ENCODE measurements at regions not wholly inside any gene's neighbourhood (a gene's known extent, or its start where the extent isn't known, plus 50 kb on each side); places are given as distances from the start of the nearest gene placed in this dataset.

GRCh38 chr12:24398605-24399004, 449.1 kb upstream of the SOX5 start:
- Histone ChIP-seq H3K36me3 (ENCODE audit: control insufficient read depth, insufficient read depth, low read length) (no peaks in the 10 kb centered on the region), H3K4me3 (ENCODE audit: low read length) (no peak overlapping the region), H3K27ac (ENCODE audit: low read depth, low read length) (no peak overlapping the region), H3K9ac (ENCODE audit: low read length) (no peak overlapping the region), H3K4me1 (ENCODE audit: control insufficient read depth, insufficient read depth, low read length) (no peaks in the 10 kb centered on the region), H3K27me3 (ENCODE audit: control insufficient read depth, insufficient read depth, low read length) (no peaks in the 10 kb centered on the region)

DNA sequence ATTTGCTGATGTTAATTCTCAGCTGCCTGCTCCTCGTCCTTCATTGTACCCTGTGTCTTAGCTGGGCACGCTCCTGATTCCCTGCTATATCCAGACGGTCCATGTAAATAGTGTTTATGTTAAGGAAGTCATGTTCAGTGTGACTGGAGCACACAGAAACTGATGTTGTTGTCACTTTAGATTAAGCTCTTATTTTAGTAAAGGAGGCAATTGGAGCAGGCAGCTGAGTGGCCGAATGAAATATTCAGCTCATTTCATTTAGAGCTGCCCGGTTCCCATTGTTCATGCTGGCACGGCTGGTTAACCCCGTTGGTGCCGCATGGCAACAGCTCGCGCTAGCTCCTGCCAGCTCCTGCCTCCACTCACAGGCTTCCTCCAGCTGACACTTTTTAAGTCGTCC, 446.8 kb upstream of the SOX5 start:
- H3K27ac ChIP-seq (ENCODE audit: low read depth, low read length) = no peak overlapping the region
- H3K9ac ChIP-seq (ENCODE audit: low read length) = no peak overlapping the region
- H3K4me3 ChIP-seq (ENCODE audit: low read length) = no peak overlapping the region
- H3K36me3 ChIP-seq (ENCODE audit: control insufficient read depth, insufficient read depth, low read length) = no peaks in the 10 kb centered on the region
- H3K27me3 ChIP-seq (ENCODE audit: control insufficient read depth, insufficient read depth, low read length) = no peaks in the 10 kb centered on the region
- no peaks in the 10 kb centered on the region for H3K4me1 ChIP-seq (ENCODE audit: control insufficient read depth, insufficient read depth, low read length)

GRCh38 chr12:24394246-24394645, 444.8 kb upstream of the SOX5 start:
- Histone ChIP-seq H3K4me3 (ENCODE audit: low read length) (no peak overlapping the region), H3K4me1 (ENCODE audit: control insufficient read depth, insufficient read depth, low read length) (no peaks in the 10 kb centered on the region), H3K36me3 (ENCODE audit: control insufficient read depth, insufficient read depth, low read length) (no peaks in the 10 kb centered on the region), H3K9ac (ENCODE audit: low read length) (no peak overlapping the region), H3K27me3 (ENCODE audit: control insufficient read depth, insufficient read depth, low read length) (no peaks in the 10 kb centered on the region), H3K27ac (ENCODE audit: low read depth, low read length) (no peak overlapping the region)

GRCh38 chr12:24393071-24393470, 443.6 kb upstream of the SOX5 start:
- Histone ChIP-seq H3K36me3 (ENCODE audit: control insufficient read depth, insufficient read depth, low read length) (no peaks in the 10 kb centered on the region), H3K9ac (ENCODE audit: low read length) (no peak overlapping the region), H3K4me3 (ENCODE audit: low read length) (no peak overlapping the region), H3K27me3 (ENCODE audit: control insufficient read depth, insufficient read depth, low read length) (no peaks in the 10 kb centered on the region), H3K27ac (ENCODE audit: low read depth, low read length) (no peak overlapping the region), H3K4me1 (ENCODE audit: control insufficient read depth, insufficient read depth, low read length) (no peaks in the 10 kb centered on the region)

- Histone ChIP-seq H3K4me3 (ENCODE audit: low read length) (no peak overlapping the region), H3K9ac (ENCODE audit: low read length) (no peak overlapping the region), H3K4me1 (ENCODE audit: control insufficient read depth, insufficient read depth, low read length) (no peaks in the 10 kb centered on the region), H3K27me3 (ENCODE audit: control insufficient read depth, insufficient read depth, low read length) (no peaks in the 10 kb centered on the region), H3K27ac (ENCODE audit: low read depth, low read length) (no peak overlapping the region), H3K36me3 (ENCODE audit: control insufficient read depth, insufficient read depth, low read length) (no peaks in the 10 kb centered on the region)
Observed at GRCh38 chr12:24389394-24389793, 439.9 kb upstream of the SOX5 start.

- Histone ChIP-seq H3K36me3 (ENCODE audit: control insufficient read depth, insufficient read depth, low read length) (no peaks in the 10 kb centered on the region), H3K9ac (ENCODE audit: low read length) (no peak overlapping the region), H3K4me3 (ENCODE audit: low read length) (no peak overlapping the region), H3K4me1 (ENCODE audit: control insufficient read depth, insufficient read depth, low read length) (no peaks in the 10 kb centered on the region), H3K27ac (ENCODE audit: low read depth, low read length) (no peak overlapping the region), H3K27me3 (ENCODE audit: control insufficient read depth, insufficient read depth, low read length) (no peaks in the 10 kb centered on the region)
Observed at GRCh38 chr12:24387381-24387780, 437.9 kb upstream of the SOX5 start.

DNA sequence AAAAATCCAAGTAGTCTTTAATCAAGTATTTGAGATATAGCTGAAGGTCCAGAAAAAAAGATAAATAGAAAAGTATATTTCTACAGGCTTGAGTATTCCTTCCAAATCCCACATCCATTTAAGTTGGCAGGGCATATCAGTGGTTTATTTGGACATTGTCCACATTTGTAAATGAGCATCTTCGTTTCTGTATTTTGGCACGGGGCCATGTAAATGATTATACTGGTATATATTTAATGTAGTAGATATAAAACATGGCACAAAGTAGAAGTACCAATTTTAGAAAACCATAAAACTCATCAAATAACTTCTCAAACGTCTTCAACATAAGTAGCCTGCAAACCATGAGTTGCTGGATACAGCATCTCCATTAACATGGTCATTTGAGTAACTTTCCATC, 437.4 kb upstream of the SOX5 start:
- Histone ChIP-seq H3K4me3 (ENCODE audit: low read length) (no peak overlapping the region), H3K36me3 (ENCODE audit: control insufficient read depth, insufficient read depth, low read length) (no peaks in the 10 kb centered on the region), H3K27me3 (ENCODE audit: control insufficient read depth, insufficient read depth, low read length) (no peaks in the 10 kb centered on the region), H3K4me1 (ENCODE audit: control insufficient read depth, insufficient read depth, low read length) (no peaks in the 10 kb centered on the region), H3K27ac (ENCODE audit: low read depth, low read length) (no peak overlapping the region), H3K9ac (ENCODE audit: low read length) (no peak overlapping the region)

GRCh38 chr12:24381790-24382189, 432.3 kb upstream of the SOX5 start:
- Histone ChIP-seq H3K27ac (ENCODE audit: low read depth, low read length) (no peak overlapping the region), H3K4me1 (ENCODE audit: control insufficient read depth, insufficient read depth, low read length) (no peaks in the 10 kb centered on the region), H3K9ac (ENCODE audit: low read length) (no peak overlapping the region), H3K27me3 (ENCODE audit: control insufficient read depth, insufficient read depth, low read length) (no peaks in the 10 kb centered on the region), H3K4me3 (ENCODE audit: low read length) (no peak overlapping the region), H3K36me3 (ENCODE audit: control insufficient read depth, insufficient read depth, low read length) (no peaks in the 10 kb centered on the region)

DNA sequence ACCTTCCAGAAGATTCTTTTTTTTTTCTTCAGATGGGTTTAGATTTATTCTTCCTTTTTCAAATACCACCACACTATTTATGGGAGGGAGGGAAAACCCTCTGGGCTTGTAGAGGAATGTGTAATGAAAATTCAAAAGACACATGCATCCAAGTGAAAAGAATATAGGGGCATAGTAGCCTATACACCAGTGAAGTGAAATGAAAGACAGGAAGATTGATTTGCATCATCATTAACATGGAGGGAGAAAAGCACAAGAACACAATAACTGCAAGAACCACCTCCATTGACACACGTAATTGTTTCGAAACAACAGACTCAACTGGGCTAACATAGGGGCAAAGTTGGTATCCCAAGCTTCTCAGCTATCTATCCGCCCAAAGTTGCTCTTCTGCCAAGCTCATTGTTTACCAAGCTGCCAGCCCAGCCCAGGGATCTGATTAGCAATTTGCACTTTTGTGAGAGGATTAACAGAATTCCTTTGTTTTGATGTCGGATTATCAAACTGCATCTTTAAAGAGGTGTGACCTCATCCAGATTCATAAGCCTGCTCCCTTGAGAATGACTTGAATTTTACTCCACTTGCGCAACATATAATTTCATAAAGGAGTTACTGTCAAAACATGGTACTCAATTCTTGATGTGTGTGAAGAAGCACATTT, 430.5 kb upstream of the SOX5 start:
- Histone ChIP-seq H3K4me1 (ENCODE audit: control insufficient read depth, insufficient read depth, low read length) (no peaks in the 10 kb centered on the region), H3K4me3 (ENCODE audit: low read length) (no peak overlapping the region), H3K27ac (ENCODE audit: low read depth, low read length) (no peak overlapping the region), H3K36me3 (ENCODE audit: control insufficient read depth, insufficient read depth, low read length) (no peaks in the 10 kb centered on the region), H3K9ac (ENCODE audit: low read length) (no peak overlapping the region), H3K27me3 (ENCODE audit: control insufficient read depth, insufficient read depth, low read length) (no peaks in the 10 kb centered on the region)

DNA sequence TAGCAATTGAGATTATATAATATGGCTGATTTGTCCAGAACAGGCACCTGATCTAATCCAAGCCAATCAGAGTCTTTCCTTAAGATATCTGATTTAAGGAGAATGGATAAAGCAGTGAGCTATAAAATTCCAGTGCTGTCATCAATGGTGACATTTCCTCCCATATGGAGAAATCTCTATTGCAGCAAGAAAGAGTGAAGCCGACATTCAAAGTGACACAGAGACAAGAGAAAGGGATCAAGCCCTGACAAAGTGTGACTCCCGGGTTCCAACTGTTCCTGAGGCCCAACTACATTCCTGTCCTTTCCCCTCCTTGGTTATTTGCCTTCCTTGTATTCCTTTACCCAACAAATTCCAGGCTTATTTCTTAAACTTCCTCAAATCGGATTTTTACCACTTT, 430.0 kb upstream of the SOX5 start:
- Histone ChIP-seq H3K36me3 (ENCODE audit: control insufficient read depth, insufficient read depth, low read length) (no peaks in the 10 kb centered on the region), H3K27me3 (ENCODE audit: control insufficient read depth, insufficient read depth, low read length) (no peaks in the 10 kb centered on the region), H3K9ac (ENCODE audit: low read length) (no peak overlapping the region), H3K4me3 (ENCODE audit: low read length) (no peak overlapping the region), H3K4me1 (ENCODE audit: control insufficient read depth, insufficient read depth, low read length) (no peaks in the 10 kb centered on the region), H3K27ac (ENCODE audit: low read depth, low read length) (no peak overlapping the region)

DNA sequence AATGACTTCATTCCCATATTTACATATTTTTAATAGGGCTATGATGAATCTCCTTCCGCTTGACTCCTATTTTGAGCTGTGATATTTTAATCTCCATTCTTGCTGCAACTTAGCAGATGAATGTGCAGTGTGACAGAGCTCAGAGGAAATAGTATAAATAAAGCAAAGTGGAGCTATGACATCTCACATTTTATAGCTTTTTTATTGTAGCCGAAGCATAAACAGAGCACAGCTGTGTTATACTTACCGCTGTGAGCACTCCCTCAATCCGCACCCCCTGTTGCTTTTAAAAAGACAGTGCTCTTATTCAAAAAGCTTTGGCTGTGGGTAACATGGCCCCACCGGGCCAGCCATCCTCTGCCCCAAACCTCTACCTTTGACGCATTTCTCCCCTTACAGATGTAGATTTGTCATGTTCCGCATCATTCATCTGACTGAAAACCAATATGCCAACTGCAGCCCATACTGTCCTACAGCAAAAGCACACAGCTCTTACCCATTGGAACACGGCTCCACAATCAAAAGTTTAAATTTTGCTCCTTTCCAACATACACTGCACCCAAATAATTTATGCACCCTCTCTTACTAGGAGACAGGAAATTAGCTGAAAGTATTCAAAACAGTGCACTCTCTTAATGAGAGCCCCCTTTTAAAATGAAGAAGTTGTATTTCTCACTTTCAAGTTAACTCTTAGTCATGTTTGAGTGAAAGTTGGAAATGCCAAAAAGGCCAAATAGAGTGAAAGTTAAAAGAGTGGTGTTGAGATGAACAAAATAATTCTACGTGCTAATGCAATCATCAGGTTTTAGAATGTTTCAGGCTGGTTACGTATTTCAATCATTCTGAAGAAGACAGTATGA, 429.3 kb upstream of the SOX5 start:
- Histone ChIP-seq H3K4me1 (ENCODE audit: control insufficient read depth, insufficient read depth, low read length) (no peaks in the 10 kb centered on the region), H3K27ac (ENCODE audit: low read depth, low read length) (no peak overlapping the region), H3K27me3 (ENCODE audit: control insufficient read depth, insufficient read depth, low read length) (no peaks in the 10 kb centered on the region), H3K36me3 (ENCODE audit: control insufficient read depth, insufficient read depth, low read length) (no peaks in the 10 kb centered on the region), H3K9ac (ENCODE audit: low read length) (no peak overlapping the region), H3K4me3 (ENCODE audit: low read length) (no peak overlapping the region)

DNA sequence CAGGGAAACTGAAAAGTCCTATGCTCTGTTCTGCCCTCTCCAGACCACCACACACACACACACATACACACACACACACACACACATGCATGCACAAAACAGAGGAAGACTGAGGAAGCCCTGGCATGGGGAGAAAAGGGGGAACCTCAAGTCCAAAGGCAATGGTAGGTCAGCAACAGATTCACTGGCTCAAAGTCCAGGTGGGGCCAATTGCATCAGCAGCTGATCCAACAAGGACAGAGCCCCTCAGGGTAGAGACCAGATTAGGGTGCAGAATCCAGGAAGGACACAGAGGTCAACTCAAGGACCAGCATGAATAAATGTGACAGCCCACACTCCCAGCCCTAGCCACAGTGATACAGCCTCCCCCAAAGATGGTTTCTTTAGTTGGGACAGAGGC, 425.0 kb upstream of the SOX5 start:
- no peaks in the 10 kb centered on the region for H3K36me3 ChIP-seq (ENCODE audit: control insufficient read depth, insufficient read depth, low read length)
- H3K27me3 ChIP-seq (ENCODE audit: control insufficient read depth, insufficient read depth, low read length) = no peaks in the 10 kb centered on the region
- H3K9ac ChIP-seq (ENCODE audit: low read length) = no peak overlapping the region
- no peaks in the 10 kb centered on the region for H3K4me1 ChIP-seq (ENCODE audit: control insufficient read depth, insufficient read depth, low read length)
- H3K4me3 ChIP-seq (ENCODE audit: low read length) = no peak overlapping the region
- no peak overlapping the region for H3K27ac ChIP-seq (ENCODE audit: low read depth, low read length)

DNA sequence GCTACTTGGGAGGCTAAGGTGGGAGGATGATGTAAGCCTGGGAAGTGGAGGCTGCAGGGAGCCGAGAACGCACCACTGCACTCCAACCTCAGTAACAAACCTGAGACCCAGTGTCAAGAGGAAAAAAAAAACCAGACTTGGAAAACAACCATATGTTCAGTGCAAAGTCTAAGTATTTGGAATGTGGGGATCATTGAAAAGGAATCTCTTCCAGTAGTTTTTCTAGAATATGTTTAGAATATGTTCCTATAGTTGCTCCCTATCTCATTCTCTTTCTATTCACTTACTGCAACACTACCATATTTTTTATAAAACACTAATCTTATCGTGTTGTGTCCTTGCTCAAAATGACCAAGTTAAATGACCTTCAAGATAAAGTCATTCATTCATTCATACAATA, 423.5 kb upstream of the SOX5 start:
- no peaks in the 10 kb centered on the region for H3K36me3 ChIP-seq (ENCODE audit: control insufficient read depth, insufficient read depth, low read length)
- no peak overlapping the region for H3K9ac ChIP-seq (ENCODE audit: low read length)
- no peak overlapping the region for H3K4me3 ChIP-seq (ENCODE audit: low read length)
- H3K27ac ChIP-seq (ENCODE audit: low read depth, low read length) = no peak overlapping the region
- H3K4me1 ChIP-seq (ENCODE audit: control insufficient read depth, insufficient read depth, low read length) = no peaks in the 10 kb centered on the region
- no peaks in the 10 kb centered on the region for H3K27me3 ChIP-seq (ENCODE audit: control insufficient read depth, insufficient read depth, low read length)
